HT-29 (cell line): ENCODE measurements at regions not wholly inside any gene's neighbourhood (a gene's known extent, or its start where the extent isn't known, plus 50 kb on each side); places are given as distances from the start of the nearest gene placed in this dataset.
"Not testable (repeated sequence)": the region's sequence is repeated elsewhere in the genome, so short reads cannot be mapped to it uniquely, and the experiment has no call there.

Experiments
- DNase-seq: peaks from one replicate; pipeline ENCODE4 v3.0.0-alpha.2; 2015; ENCODE audit warnings: low spot score

- no peak for DNase-seq
Observed at GRCh38 chr10:117492504-117492903, 50.0 kb upstream of the EMX2 start.

- no peak for DNase-seq
Observed at GRCh38 chr10:117488004-117488403, 54.5 kb upstream of the EMX2 start.

GRCh38 chr10:117486606-117487005 is 55.9 kb upstream of the EMX2 start:
- no peak for DNase-seq

- DNase-seq: no peak
Observed at GRCh38 chr10:117483056-117483590, 59.4 kb upstream of the EMX2 start.

GRCh38 chr10:117481011-117481410 is 61.5 kb upstream of the EMX2 start:
- not testable (repeated sequence) for DNase-seq

- DNase-seq: no peak
Observed at GRCh38 chr10:117480097-117480496, 62.4 kb upstream of the EMX2 start.

GRCh38 chr10:117477961-117478670 is 64.4 kb upstream of the EMX2 start:
- DNase-seq: peak; percentile 51

- no peak for DNase-seq
Observed at GRCh38 chr10:117477211-117477947, 65.2 kb upstream of the EMX2 start.

GRCh38 chr10:117476716-117477115 is 65.8 kb upstream of the EMX2 start:
- no peak for DNase-seq

- no peak for DNase-seq
Observed at GRCh38 chr10:117476281-117476680, 66.3 kb upstream of the EMX2 start.

GRCh38 chr10:117472872-117473271 is 69.7 kb upstream of the EMX2 start:
- DNase-seq: no peak

- no peak for DNase-seq
Observed at GRCh38 chr10:117471344-117471874, 71.1 kb upstream of the EMX2 start.

- DNase-seq: no peak
Observed at GRCh38 chr10:117470733-117471132, 71.8 kb upstream of the EMX2 start.

GRCh38 chr10:117468665-117469064 is 73.9 kb upstream of the EMX2 start:
- no peak for DNase-seq

- DNase-seq: no peak
Observed at GRCh38 chr10:117464176-117464575, 78.4 kb upstream of the EMX2 start.

GRCh38 chr10:117463545-117463920 is 79.0 kb upstream of the EMX2 start:
- DNase-seq: no peak

- no peak for DNase-seq
Observed at GRCh38 chr10:117462816-117463544, 79.6 kb upstream of the EMX2 start.

- peak; percentile 17 for DNase-seq
Observed at GRCh38 chr10:117462424-117462792, 80.1 kb upstream of the EMX2 start.

GRCh38 chr10:117461766-117462423 is 80.7 kb upstream of the EMX2 start:
- DNase-seq: peak; percentile 82

GRCh38 chr10:117460846-117461765 is 81.4 kb upstream of the EMX2 start:
- no peak for DNase-seq
